Chondrocyte (in vitro differentiated cells): ENCODE measurements at regions not wholly inside any gene's neighbourhood (a gene's known extent, or its start where the extent isn't known, plus 50 kb on each side); places are given as distances from the start of the nearest gene placed in this dataset.

Source experiments
- DNase-seq: peaks from one replicate; pipeline ENCODE4 v3.0.0; 2021; ENCODE audit warnings: mixed read lengths, low spot score
- H3K27ac Mint-ChIP-seq: one replicate; pipeline ENCODE4 v1.8.0; 2021; ENCODE audit warnings: mild to moderate bottlenecking, moderate library complexity, mixed read lengths; ENCODE audit not compliant: unreplicated experiment
- H3K27me3 Mint-ChIP-seq: 2 replicates; pipeline ENCODE4 v1.8.0; 2021; ENCODE audit warnings: low read depth, mixed read lengths
- H3K36me3 Mint-ChIP-seq: 2 replicates; pipeline ENCODE4 v1.8.0; 2021; ENCODE audit warnings: low read depth, mixed read lengths
- H3K4me1 Mint-ChIP-seq: 2 replicates; pipeline ENCODE4 v1.8.0; 2021; ENCODE audit warnings: low read depth, mild to moderate bottlenecking, mixed read lengths
- H3K4me3 Mint-ChIP-seq: one replicate; pipeline ENCODE4 v1.8.0; 2021; ENCODE audit warnings: mild to moderate bottlenecking, moderate library complexity, mixed read lengths; ENCODE audit not compliant: unreplicated experiment
- H3K9me3 Mint-ChIP-seq: 2 replicates; pipeline ENCODE4 v1.8.0; 2021; ENCODE audit warnings: low read depth, mixed read lengths
- TF ChIP-seq, protein P1 (sequence below): fragments of 200-600 bp; sonication (generic); IDR thresholded peaks from 2 replicates; pipeline ENCODE4 v1.5.0; 2021; ENCODE audit warnings: antibody characterized with exemption, mild to moderate bottlenecking, moderate library complexity

- TF ChIP-seq, protein P1, sequence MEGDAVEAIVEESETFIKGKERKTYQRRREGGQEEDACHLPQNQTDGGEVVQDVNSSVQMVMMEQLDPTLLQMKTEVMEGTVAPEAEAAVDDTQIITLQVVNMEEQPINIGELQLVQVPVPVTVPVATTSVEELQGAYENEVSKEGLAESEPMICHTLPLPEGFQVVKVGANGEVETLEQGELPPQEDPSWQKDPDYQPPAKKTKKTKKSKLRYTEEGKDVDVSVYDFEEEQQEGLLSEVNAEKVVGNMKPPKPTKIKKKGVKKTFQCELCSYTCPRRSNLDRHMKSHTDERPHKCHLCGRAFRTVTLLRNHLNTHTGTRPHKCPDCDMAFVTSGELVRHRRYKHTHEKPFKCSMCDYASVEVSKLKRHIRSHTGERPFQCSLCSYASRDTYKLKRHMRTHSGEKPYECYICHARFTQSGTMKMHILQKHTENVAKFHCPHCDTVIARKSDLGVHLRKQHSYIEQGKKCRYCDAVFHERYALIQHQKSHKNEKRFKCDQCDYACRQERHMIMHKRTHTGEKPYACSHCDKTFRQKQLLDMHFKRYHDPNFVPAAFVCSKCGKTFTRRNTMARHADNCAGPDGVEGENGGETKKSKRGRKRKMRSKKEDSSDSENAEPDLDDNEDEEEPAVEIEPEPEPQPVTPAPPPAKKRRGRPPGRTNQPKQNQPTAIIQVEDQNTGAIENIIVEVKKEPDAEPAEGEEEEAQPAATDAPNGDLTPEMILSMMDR: no peak
- Mint-ChIP-seq H3K9me3 (no peaks in the 10 kb centered on the region), H3K4me1 (no peaks in the 10 kb centered on the region), H3K27me3 (peaks cover 6% of the 10 kb centered on the region), H3K4me3 (no peak overlapping the region), H3K27ac (no peak overlapping the region), H3K36me3 (no peaks in the 10 kb centered on the region)
- DNase-seq: no peak
Measured at GRCh38 chr5:44252545-44252944, 136.7 kb downstream of the FGF10 start.

GRCh38 chr5:44246986-44247385, 142.2 kb downstream of the FGF10 start:
- no peaks in the 10 kb centered on the region for H3K36me3 Mint-ChIP-seq
- no peaks in the 10 kb centered on the region for H3K4me1 Mint-ChIP-seq
- TF ChIP-seq, protein P1: no peak
- no peak overlapping the region for H3K27ac Mint-ChIP-seq
- H3K4me3 Mint-ChIP-seq: no peak overlapping the region
- H3K27me3 Mint-ChIP-seq: peaks cover 7% of the 10 kb centered on the region
- no peaks in the 10 kb centered on the region for H3K9me3 Mint-ChIP-seq
- DNase-seq: no peak

- TF ChIP-seq, protein P1: no peak
- Mint-ChIP-seq H3K36me3 (no peaks in the 10 kb centered on the region), H3K27me3 (peaks cover 7% of the 10 kb centered on the region), H3K9me3 (no peaks in the 10 kb centered on the region), H3K27ac (no peak overlapping the region), H3K4me3 (no peak overlapping the region), H3K4me1 (no peaks in the 10 kb centered on the region)
- no peak for DNase-seq
Measured at GRCh38 chr5:44245935-44246334, 143.3 kb downstream of the FGF10 start.

DNA sequence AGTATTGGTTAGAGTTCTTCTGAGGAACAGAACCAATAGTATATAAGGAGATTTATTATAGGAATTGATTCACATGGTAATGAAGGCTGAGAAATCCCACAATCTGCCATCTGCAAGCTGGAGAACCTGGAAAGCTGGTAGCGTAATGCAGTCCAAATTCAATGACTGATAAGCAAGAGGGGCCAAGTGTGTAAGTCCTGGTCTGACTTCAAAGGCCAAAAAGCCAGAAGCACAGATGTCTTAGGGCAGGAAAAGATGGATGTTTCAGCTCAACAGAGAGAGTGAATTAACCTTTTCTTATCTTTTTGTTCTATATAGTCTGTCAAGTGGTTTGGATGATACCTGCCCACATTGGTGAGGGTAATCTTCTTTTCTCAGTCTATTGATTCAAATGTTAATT, 146.4 kb downstream of the FGF10 start:
- Mint-ChIP-seq H3K36me3 (no peaks in the 10 kb centered on the region), H3K4me1 (no peaks in the 10 kb centered on the region), H3K27me3 (peaks cover 6% of the 10 kb centered on the region), H3K9me3 (no peaks in the 10 kb centered on the region), H3K4me3 (no peak overlapping the region), H3K27ac (no peak overlapping the region)
- DNase-seq: no peak
- TF ChIP-seq, protein P1: no peak

- Mint-ChIP-seq H3K27ac (no peak overlapping the region), H3K4me3 (no peak overlapping the region), H3K27me3 (peaks cover 3% of the 10 kb centered on the region), H3K9me3 (no peaks in the 10 kb centered on the region), H3K4me1 (no peaks in the 10 kb centered on the region), H3K36me3 (no peaks in the 10 kb centered on the region)
- TF ChIP-seq, protein P1: no peak
- no peak for DNase-seq
Measured at GRCh38 chr5:44236040-44236439, 153.2 kb downstream of the FGF10 start.
